HL-60 (cell line): ENCODE measurements at regions not wholly inside any gene's neighbourhood (a gene's known extent, or its start where the extent isn't known, plus 50 kb on each side); places are given as distances from the start of the nearest gene placed in this dataset.

Experiments
- DNase-seq, 2 experiments: peaks; one replicate each; pipeline ENCODE4 v3.0.0-alpha.2; 2010 to 2020; ENCODE audit warnings: low read depth in 1 of 2, low spot score in 1 of 2
- H3K27ac ChIP-seq: fragments of 250-450 bp; sonication (Bioruptor Pico); replicated peaks from 2 replicates; pipeline ENCODE4 v1.5.1; 2020; ENCODE audit warnings: mild to moderate bottlenecking, moderate library complexity
- H3K27me3 ChIP-seq: fragments of 250-450 bp; sonication (Bioruptor Pico); 2 replicates; pipeline ENCODE4 v1.5.1; 2021; ENCODE audit warnings: mild to moderate bottlenecking, moderate library complexity; ENCODE audit not compliant: insufficient read depth, poor library complexity, severe bottlenecking
- H3K4me3 ChIP-seq: replicated peaks from 2 replicates; pipeline ENCODE4 v1.5.1; 2011; ENCODE audit warnings: mild to moderate bottlenecking, control low read depth, low read length; ENCODE audit not compliant: insufficient read depth
- CTCF ChIP-seq: IDR thresholded peaks from one replicate; pipeline ENCODE4 v1.5.1; 2011; ENCODE audit warnings: low read length, control low read depth, inconsistent platforms; ENCODE audit not compliant: insufficient read depth
- GABPA ChIP-seq: IDR thresholded peaks from 2 replicates; pipeline ENCODE4 v1.6.1; 2012; ENCODE audit warnings: low read depth
- POLR2AphosphoS5 ChIP-seq: IDR thresholded peaks from 2 replicates; pipeline ENCODE4 v1.6.1; 2012; ENCODE audit warnings: low read depth
- REST ChIP-seq: IDR thresholded peaks from 2 replicates; pipeline ENCODE4 v1.6.1; 2012; ENCODE audit warnings: low read depth; ENCODE audit not compliant: insufficient replicate concordance
- SPI1 ChIP-seq: IDR thresholded peaks from 2 replicates; pipeline ENCODE4 v1.6.1; 2012; ENCODE audit warnings: low read depth, mild to moderate bottlenecking, borderline replicate concordance

GRCh38 chrX:100512471-100512870 is 72.3 kb upstream of the TNMD start:
- Histone ChIP-seq H3K27me3 (no peaks in the 10 kb centered on the region), H3K4me3 (no peak overlapping the region), H3K27ac (no peak overlapping the region)
- TF ChIP-seq SPI1 (no peak), CTCF (peak; percentile 22)
- DNase-seq, result no peak

GRCh38 chrX:100494646-100495370 is 84.7 kb upstream of the PCDH19 start:
- DNase-seq, result no peak
- Histone ChIP-seq H3K27ac (no peak overlapping the region), H3K27me3 (no peaks in the 10 kb centered on the region), H3K4me3 (no peak overlapping the region)
- TF ChIP-seq CTCF, result no peak
- no peak for TF ChIP-seq POLR2AphosphoS5
- no peak for TF ChIP-seq SPI1
- no peak for TF ChIP-seq GABPA
- TF ChIP-seq REST, result no peak

- Histone ChIP-seq H3K27me3 (no peaks in the 10 kb centered on the region), H3K4me3 (no peak overlapping the region), H3K27ac (no peak overlapping the region)
- DNase-seq, result no peak
- TF ChIP-seq GABPA (no peak), CTCF (no peak), REST (no peak), SPI1 (no peak), POLR2AphosphoS5 (no peak)
These were observed 81.1 kb upstream of the PCDH19 start for GRCh38 chrX:100491174-100491573.

GRCh38 chrX:100487795-100488194 is 77.7 kb upstream of the PCDH19 start:
- DNase-seq, result no peak
- TF ChIP-seq REST (no peak), GABPA (no peak), POLR2AphosphoS5 (no peak), CTCF (no peak), SPI1 (no peak)
- H3K4me3 ChIP-seq, result no peak overlapping the region

More at GRCh38 chrX:100487795-100488194, 77.7 kb upstream of the PCDH19 start:
- H3K27ac ChIP-seq, result no peak overlapping the region
- no peaks in the 10 kb centered on the region for H3K27me3 ChIP-seq
